Left hindlimb (tissue), 1 donor: ENCODE measurements at regions not wholly inside any gene's neighbourhood (a gene's known extent, or its start where the extent isn't known, plus 50 kb on each side); places are given as distances from the start of the nearest gene placed in this dataset.

Experiments used
- DNase-seq: peaks from one replicate; pipeline ENCODE4 v3.0.0-alpha.2; 2018

DNA sequence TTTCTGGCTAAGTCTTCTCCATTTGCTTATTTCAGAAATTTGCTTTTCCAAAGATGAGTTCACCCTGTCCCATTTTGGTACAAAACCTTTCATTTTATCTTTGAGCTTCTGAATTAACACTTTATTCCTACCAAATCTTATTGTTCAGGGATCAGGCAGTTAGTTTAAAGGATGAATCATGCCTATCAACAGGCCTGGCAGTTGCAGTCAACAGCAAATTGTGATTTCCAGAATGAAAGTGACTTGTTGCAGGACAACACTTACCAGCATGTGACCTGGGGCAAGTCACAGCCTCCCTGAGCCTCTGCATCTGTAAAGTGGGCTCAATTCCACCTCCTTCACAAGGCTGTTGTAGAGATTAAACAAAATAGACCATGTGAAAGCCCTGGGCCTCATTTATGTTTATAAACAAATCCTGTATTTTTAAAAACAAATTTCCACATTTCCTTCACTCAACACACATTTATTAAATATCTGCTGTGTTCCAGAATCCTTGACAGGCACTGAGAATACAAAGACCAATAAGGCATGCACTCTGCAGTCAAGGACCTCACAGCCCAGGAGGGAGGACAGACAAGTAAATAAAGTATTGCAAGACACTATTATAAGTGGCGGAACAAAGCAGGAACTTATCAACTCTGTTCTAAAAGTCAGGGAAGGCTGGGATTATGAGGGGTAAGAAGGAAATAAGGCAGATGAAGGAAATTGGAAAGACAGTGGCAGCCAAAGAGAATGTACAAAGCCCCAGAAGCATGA, 359.1 kb upstream of the IL12A start:
- no peak for DNase-seq

DNA sequence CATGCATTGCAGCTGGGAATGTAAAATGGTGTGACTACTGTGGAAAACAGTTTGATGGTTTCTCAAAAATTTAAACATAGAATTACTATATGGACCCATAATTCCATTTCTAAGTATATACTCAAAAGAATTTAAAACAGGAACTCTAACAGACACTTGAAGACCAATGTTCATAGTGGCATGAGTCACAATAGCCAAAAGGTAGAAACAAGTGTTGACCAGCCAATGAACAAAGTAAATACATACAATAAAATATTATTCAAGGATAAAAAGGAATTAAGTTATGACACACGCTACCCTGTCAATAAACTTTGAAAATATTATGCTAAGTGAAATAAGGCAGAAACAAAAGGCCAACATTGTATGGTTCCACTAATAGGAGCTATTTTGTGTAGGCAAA, 357.4 kb upstream of the IL12A start:
- no peak for DNase-seq

DNA sequence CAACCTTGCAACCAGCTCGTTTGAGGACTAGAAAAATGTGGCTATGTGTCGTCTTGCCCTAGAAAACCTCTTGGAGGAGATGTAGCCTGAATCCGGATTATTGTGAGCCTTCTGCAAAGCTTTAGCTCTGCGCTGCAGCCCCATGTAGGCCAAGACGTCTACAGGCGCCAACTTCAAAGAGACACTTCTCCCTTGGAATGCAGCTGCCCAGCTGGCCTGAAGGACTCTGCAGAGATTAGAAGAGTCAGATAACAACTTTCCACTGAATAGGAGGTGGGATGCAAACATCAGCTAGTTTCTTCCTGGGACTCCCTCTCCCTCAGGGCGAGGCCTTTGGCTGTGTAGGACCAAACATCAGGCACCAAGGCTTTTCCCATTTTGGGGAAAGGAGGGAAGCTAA, 356.5 kb upstream of the IL12A start:
- no peak for DNase-seq

DNA sequence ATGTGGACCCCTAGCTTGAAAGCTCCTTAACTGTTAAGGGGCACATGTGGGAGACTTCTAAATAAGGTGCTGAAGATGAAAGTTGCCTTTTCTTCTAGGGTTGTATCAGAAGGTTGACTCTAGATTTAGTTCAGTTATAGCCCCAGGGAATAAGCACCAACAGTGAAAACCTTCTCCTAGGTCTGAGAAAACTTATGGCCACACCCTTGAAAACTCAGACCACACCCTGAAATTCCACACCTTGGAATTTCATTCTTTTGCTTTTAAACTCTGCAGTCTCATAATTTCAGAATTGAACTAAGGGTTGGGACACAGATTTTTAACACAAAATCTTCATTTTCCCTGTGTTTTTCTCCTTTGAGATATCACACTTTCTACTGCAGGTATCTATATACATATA, 355.8 kb upstream of the IL12A start:
- DNase-seq = no peak

DNA sequence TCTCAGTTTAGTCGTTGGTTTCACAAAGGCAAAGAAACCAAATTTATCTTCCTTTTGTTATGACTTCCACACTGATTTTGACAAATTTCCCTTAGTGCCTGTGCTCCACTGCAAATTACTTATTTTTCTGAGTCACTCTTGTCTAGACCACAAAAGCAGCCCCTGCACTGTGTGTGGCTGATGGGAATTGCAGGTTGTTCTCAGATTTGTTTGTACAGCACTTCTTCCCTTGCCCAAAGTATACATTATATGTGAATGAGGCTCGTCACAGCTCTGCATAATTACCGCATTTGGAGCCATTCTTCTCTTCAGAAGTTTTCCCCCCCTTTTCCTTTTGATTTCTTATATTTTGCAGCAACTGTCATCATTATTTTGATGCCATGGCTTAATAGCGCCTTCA, 354.2 kb upstream of the IL12A start:
- DNase-seq = no peak

DNA sequence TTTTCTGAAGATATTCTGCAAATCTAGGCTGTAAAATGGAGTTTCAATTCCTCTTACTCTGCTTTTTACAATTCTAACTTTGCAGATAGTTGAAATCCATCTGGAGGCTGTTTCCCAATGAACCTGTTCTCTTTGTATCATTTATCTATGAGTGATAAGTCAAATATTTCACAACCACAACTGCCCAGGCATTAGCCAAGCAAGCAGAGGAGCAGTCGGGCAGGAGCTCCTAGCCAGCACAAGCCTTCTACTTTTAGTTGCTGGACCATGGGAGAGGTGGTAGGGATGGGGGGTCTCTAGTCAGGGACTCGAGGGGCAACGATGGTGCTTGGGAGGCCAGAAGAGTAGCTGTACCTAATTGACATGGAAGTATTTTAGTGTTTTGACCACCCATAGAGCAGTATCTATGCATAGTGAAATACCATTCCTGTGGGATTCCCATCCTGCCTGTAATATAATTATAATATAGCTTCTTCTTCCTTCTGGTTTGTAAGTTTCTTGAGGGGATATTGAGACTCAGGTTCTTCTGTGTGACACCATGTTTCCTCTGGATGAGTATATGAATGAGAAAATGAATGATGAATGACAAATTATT, 353.5 kb upstream of the IL12A start:
- DNase-seq = no peak

DNA sequence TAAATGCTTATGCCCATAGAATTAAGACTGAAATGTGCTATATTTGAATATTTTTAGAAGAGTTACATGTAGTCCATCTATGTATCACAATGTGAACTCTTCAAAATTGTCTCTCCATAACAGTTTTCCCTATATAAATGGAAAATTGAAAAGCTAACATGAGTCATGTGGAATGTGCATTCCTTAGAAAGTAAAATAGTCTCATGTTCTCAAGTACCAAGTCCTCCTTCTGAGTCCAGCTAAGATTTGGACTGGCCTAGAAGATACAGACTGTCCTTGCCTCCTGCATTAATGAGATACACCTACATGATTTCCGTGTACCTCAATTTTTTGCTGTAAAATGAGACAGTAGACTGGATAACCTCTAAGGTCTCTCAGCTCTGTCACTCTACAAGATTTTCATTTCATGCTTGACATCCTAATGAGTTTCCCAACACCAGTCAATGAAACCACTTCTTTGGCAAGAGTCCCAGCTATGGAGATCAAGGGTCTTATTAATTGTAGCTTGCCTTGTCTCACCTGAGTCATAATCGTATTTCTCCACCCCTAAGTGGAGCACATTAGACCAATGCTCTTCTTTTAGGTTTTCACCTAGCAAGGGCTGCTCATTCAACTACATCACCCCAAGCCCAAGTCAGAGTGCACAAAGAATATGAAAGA, 350.6 kb upstream of the IL12A start:
- DNase-seq = no peak

DNA sequence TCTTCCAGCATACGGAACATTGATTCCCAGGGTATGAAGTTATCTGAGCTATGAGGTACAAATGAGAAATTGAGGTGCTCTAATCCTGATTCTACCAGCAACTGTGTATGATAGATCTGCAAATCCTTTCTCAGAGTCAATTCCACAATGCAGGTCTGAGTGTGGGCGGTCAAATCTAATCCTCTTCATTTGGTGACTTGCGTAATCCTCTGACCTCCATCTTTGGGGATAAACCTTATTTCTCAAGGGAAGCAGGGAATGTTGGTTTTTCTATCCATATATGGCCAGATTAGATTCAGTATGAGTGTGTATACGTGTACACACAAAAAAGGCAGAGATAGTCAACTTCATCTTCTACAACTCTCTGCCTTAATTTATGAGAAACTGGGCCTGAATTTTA, 348.4 kb upstream of the IL12A start:
- no peak for DNase-seq

DNA sequence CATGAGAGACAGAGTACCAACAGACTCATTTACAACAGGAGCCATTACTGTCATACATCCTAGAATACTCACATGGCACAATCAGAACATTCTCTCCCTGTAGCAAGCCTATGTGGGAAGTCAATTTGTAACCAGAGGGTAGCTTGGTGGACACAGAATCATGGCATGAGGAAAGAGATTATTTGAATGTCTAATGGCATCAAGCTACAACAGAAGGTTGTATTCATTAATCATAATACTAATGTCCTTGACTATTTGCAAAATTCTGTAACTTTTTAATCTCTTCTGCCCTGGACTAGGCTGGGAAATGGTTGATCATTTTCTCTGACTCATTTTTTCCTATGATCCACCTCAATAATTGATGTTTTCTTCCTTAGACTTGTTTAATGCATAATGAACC, 345.2 kb upstream of the IL12A start:
- no peak for DNase-seq

DNA sequence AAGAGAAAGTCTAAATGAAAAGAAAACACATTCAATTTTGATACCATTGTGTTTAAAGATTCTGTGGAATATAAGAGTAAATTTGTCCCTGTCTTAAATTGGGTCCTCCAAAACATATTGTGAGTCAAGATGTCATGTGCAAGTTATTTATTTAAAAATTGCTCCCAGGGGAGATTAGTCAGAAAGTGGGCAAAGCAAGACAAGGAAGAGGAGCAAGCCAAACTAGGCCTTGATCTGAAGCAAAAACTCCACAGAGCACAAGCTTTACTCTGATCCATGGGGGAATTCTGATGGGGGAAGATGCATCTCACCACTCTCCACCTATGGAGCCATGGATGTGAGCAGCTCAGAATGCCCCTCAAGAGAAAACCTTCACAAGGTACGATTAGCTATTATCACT, 342.8 kb upstream of the IL12A start:
- DNase-seq = no peak

DNA sequence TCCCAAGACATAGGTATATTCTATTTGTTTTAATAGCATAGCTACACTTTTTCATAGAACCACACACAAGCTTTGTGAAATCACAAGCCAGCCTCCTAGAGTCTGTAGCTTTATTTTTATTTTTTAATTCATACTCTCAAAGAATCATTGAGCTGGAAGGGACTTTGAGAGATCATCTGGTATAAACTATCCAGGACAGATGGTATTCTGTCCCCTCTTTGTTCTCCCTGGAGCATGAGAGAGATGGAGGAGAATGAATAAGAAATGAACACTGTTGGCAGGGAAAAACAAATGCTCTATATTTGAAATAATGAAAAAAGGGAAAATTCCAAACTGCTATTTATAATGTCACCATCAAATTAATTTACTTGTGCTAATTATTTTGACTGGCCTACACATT, 338.7 kb upstream of the IL12A start:
- no peak for DNase-seq

DNA sequence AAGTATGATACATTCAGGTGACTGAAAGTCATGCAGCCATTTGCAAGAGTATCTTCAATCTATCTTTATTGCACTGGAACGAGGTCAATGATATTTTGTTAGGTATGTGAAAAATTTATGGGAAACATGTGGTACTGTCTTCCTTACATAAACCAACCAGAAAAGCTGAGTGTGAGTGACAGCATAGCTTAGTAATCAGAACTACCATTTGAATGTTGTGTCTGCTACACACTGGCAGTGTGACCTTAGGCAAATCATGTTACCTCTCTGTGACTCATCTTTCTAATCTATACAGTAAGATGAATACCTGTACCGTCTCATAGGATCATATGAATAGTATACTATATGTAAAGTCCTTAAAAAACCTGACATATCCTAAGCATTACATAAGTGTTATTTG, 337.9 kb upstream of the IL12A start:
- no peak for DNase-seq

DNA sequence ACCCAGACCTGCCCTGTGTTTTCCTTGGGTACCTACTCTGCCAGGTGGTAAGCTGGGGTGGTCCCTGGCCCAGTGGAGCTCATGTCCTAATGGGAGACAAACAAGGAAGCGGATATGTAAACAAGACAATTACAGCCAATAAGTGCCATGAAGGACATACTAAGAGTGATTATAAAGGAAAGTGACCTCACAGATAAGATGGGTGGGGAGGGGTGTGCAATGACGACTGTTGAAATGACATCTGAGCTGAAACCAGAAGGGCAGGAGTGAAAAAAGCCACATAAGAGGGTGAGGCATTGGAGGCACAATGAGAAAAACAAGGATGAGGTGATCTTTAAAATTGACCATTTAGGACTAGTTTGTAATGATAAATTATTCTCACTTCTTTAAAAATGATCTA, 336.2 kb upstream of the IL12A start:
- no peak for DNase-seq

DNA sequence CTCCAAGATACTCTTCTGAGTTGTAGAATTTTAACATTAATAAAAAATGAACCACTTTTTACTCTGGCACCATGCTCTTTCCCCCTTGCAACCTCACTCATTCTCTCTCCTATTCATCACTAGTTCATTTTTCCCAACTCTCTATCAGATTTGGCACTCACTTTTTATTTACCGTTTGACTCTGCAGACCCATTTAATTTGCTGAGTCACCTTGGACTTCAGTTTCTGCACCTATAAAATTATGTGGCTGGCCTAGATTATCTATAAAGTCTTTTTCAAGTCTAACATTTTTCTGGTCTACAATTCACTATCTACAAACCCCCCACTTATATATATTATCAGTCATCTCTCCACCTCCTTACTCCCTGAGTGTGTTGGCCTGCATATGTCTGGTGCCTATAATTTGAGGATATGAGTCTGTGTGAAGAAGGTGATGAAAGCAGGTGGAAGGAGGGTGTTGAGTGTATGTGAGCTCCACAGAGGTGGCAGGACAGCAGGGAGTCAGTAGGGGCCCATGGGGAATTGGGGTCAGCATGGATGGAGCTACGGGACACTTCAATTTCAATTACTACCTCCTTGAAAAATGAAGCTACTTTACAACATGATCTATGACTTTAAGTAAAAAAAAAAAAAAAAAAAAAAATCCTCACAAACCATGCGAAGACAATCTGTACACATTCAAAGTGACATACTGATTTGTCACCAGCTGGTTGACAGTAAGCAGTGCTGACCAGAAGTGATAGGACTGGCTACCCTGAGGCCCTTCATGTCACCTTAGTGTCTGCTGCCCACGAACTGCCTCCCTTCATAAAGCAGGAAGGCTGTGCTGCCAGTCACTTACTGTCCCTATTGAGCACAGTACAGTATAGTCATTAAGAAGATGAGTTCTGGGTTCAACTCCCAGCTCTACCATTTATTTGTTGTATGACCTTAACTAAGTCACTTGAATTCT, 334.2 kb upstream of the IL12A start:
- no peak for DNase-seq

DNA sequence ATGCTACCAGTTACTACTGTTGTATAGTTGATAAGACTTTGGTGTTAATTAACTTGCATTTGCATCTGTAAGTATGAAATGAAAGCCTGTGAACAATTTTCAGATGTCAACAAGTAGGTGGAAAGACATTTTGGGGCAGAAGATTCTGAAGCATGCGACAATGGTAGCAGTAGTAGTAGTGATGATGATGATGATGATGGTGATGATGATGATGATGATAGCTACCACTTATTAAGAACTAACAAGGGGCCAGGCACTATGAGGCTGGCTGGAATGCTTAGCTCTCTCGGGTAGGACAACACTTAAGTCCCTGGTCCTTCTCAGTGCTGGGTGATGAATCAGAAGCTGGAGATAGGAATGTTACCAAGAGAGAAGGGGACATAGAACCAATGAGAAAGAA, 333.4 kb upstream of the IL12A start:
- DNase-seq = no peak

DNA sequence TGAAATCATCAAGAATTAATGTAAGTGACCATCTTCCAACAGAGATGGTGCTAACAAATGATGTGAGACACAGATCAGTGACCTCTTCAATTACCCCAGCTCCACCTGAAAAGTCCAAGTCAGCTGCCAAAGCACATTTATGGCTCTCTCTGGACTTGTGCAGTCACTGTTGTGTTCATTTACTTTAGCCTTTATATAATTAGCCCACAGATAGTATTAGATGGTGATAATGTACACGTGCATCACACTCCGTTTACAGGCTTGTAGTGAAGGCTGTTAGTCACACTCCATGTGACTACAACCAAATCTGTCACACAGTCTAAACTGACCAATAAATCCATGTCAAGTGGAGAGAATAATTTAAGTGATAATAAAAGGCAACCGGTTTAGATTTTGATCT, 331.5 kb upstream of the IL12A start:
- DNase-seq = no peak

DNA sequence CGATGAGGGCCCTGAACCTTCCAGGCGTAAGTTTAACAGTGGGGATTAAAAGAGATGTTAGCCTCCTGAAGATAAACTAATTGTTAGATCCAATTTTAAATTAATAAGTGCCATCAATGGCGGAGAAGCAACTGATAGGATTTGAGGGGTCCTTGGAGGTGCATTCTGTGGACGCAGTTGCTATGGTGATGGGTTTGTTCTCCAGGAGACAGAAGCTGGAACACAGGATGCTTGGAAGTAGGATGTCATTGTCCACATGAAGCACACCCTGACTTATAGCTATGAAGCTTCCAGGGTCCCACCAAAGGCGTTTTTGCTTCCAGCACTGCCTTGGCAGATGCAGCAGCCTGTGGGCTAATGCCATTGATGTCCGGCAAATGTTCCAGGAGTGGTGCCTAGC, 331.0 kb upstream of the IL12A start:
- no peak for DNase-seq

DNA sequence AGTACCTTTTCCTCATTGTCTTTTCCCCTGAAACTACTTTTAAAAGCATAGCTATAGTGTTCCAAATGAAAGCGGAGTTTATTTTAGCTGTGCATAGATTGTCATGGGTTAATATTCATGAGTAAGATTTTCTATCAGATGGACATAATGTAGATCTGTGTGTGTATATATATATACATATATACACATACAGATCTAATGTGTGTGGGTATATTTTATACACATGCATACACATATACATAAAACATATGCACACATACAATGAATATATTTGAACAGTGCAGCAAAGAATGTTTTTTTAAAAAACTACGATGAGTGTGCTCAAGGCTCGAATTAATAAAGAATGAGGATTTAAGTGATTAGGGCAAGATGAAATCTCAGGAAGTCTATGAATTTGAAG, 328.3 kb upstream of the IL12A start:
- no peak for DNase-seq

DNA sequence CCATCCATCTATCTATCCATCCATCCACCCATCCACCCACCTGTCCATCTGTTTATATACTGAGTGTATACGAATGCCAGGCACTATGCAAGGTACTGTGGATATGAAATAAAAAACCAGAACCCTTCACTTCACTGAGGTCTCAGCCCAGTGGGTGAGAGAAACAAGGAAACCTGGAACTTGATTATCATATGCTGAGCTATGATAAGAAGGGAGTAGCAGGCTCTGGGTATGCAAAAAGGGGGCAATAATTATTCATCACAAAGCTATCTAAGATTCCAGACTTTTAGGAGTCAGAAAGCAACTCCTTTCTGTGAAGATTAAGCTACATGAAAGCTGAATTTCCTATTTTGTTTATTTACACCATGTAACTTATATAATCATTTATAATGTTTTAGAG, 327.7 kb upstream of the IL12A start:
- DNase-seq = no peak

DNA sequence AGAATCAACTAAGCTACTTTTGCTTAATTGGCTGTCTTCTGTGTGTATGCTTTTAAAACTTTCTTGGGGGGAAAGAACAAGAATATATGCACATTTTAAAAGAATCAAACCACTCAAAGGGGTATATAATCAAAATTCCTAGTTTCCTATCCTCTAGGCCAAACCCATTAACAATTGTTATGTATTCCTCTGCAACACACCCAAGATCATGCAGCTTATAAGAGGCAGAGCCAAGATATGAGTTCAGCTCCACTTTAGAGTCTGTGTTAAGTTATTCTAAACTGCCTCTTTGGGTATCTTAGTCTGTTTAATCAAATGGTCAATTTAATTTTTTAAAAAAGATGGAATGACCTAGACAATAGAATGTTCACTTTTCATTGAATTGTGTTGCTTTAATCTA, 326.1 kb upstream of the IL12A start:
- no peak for DNase-seq

DNA sequence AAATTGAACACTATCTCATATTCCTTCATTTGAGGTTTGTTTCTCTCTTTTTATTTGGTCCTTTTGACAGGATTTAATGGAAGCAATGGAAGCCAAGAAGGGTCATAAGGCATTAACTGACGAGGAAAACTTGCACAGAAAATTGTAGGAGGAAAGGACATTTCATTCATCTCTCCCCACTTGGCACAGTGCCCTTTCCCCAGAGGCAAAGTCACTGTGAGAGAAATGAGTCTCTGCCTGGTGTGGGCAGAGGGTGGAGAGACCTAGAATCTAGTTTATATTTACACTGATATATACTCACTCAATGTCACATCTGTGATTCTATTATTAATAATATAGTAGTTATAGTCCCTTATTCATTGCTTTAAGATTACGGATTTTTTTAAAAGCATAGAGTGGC, 324.6 kb upstream of the IL12A start:
- DNase-seq = no peak

DNA sequence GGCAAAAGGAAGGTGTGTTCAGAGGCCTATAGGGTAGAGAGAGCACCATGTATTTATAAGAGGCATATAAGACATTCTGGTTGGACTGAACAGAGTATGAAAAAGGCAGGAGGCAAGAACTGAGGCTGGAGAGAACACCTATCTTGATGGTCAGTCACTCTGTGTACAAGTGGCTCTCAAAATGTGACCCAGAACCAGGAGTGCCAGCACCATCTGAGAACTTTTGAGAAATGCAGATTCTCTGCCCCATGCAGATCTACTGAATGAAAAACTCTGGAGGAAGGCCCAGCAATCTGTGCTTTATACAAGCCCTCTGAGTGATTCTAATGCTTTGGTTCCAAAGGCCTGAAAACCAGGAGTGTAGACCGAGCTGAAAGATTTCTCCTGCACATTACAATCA, 324.0 kb upstream of the IL12A start:
- DNase-seq = no peak

DNA sequence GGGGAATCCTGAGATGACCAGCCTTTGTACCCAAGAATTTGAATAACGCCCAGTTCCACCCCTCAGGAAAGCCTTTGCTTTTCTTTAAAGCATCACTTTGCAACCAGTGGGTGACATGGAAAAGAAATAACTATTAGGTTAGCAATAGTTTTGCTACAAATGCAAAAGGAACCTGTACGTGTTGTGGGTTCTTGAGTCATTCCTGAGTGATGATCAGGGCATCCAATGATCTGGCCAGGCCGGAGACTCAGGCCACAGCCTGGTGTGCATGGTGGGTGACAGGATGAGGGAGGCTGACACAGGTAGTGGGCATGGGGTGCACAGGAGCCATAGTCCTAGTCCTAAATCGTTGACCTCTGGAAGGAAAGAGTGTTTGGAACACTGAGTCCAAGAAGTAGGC, 321.4 kb upstream of the IL12A start:
- no peak for DNase-seq

DNA sequence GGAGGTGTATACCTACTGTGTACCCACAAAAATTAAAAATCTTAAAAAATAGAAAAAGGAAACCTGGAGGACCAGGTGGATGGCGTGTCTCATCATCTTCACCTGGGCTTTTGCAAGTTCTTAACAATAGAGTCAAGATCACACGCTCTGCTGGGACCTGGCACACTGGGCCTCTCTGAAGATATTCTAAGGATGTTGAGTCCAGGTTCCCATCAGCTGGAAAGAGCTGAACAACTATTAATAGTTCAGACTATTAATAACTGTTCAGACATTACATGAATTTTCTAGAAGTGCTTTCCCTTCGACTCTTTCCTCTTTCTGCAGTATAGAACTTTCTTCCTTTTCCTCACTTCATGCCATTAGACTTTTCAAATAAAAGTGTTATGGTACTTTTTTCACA, 320.2 kb upstream of the IL12A start:
- DNase-seq = no peak
